ENCODE measurements at regions not wholly inside any gene's neighbourhood (a gene's known extent, or its start where the extent isn't known, plus 50 kb on each side); places are given as distances from the start of the nearest gene placed in this dataset.

DNA sequence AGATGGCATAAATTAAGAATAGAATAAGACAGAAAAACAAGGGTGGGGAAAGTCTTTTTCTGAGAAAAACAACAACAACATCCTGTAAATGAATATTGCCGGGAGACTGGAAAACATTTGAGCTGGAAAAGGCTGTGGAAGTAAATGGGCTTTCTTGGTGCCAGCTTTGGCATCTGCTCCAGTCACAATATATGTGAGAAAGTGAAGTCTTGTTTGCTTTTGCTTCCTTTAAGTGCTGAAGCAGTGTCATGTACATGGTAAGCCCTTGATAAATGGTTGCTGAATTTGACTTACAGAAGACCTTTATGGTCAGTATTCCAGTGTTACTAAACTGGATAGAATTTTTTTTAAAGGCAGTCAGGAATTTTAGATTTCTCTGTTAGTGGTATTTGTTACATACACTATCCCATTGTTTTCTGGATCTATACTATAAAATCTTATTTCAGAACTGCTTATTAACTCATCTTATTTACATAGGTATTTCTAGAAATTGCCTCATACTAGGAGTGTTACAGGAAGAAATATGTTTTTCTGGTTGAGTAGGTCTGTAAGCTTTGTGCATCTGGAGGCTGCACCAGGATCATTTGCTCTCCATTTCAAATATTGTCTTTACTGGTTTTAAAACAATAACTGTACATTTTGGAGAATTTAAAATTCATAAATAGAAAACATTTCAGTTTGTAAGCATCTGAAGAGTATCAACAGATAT lies 201.7 kb upstream of the FOXP2 start:
- ChIA-PET POLR2A (no interaction called here), CTCF (no interaction called here)
- H3K27me3 ChIP-seq (ENCODE audit: control insufficient read depth, insufficient read depth, low read length), result no peaks in the 10 kb centered on the region
- H3K9me3 ChIP-seq (ENCODE audit: control insufficient read depth, insufficient read depth, low read length), result no peaks in the 10 kb centered on the region
- TF ChIP-seq, protein P1, sequence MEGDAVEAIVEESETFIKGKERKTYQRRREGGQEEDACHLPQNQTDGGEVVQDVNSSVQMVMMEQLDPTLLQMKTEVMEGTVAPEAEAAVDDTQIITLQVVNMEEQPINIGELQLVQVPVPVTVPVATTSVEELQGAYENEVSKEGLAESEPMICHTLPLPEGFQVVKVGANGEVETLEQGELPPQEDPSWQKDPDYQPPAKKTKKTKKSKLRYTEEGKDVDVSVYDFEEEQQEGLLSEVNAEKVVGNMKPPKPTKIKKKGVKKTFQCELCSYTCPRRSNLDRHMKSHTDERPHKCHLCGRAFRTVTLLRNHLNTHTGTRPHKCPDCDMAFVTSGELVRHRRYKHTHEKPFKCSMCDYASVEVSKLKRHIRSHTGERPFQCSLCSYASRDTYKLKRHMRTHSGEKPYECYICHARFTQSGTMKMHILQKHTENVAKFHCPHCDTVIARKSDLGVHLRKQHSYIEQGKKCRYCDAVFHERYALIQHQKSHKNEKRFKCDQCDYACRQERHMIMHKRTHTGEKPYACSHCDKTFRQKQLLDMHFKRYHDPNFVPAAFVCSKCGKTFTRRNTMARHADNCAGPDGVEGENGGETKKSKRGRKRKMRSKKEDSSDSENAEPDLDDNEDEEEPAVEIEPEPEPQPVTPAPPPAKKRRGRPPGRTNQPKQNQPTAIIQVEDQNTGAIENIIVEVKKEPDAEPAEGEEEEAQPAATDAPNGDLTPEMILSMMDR (IDR thresholded peaks at IDR 0.05; ENCODE audit: low read depth, low read length), result no peak
- H3K27ac ChIP-seq (ENCODE audit: low read depth, low read length), result no peak overlapping the region
- no peak for DNase-seq (ENCODE audit: low read depth, low spot score)
- no peak overlapping the region for H3K4me3 ChIP-seq (ENCODE audit: low read depth, low read length)

DNA sequence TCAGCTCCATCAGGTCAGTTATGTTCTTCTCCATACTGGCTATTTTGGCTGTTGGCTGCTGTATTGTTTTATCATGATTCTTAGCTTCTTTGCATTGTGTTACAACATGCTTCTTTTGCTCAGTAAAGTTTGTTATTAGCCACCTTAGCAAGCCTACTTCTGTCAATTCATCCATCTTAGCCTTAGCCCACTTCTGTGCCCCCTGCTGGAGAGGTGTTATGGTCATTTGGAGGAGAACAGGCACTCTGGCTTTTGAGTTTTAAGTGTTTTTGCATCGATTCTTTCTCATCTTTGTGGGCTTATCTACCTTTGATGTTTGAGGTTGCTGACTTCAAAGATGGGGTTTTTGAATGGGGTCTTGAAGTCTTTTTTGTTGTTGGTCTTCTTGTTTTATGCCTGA lies 204.6 kb upstream of the FOXP2 start:
- Histone ChIP-seq H3K4me3 (ENCODE audit: low read depth, low read length) (no peak overlapping the region), H3K27me3 (ENCODE audit: control insufficient read depth, insufficient read depth, low read length) (no peaks in the 10 kb centered on the region), H3K27ac (ENCODE audit: low read depth, low read length) (no peak overlapping the region), H3K9me3 (ENCODE audit: control insufficient read depth, insufficient read depth, low read length) (no peaks in the 10 kb centered on the region)
- ChIA-PET POLR2A (no interaction called here), CTCF (interaction anchor here (0.9 kb wide), 1 partner anchor 9 kb away, joined by 3 read pairs; no protein-coding TSS in a partner anchor)
- DNase-seq (ENCODE audit: low read depth, low spot score), result no peak
- TF ChIP-seq, protein P1 (IDR thresholded peaks at IDR 0.05; ENCODE audit: low read depth, low read length), result peak; percentile 18; the same call in 1 of the 2 replicates

DNA sequence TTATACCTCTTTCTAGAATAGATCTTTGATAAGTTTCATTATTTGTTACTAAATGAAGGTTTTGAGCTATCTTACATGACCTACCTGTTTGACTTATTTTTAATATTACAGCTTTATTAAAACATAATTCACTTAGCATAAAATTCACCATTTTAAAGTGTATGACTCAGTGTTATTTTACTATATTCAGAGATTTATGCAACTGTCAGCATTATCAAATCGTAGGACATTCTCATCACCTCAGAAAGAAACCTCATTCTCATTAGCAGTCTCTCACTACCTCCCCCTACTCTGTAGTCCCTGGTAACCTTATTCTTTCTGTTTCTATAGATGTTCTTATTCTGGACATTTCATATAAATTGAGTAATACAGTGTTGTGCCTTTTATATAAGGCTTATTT lies 207.9 kb upstream of the FOXP2 start:
- H3K9me3 ChIP-seq (ENCODE audit: control insufficient read depth, insufficient read depth, low read length), result no peaks in the 10 kb centered on the region
- DNase-seq (ENCODE audit: low read depth, low spot score), result no peak
- TF ChIP-seq, protein P1 (IDR thresholded peaks at IDR 0.05; ENCODE audit: low read depth, low read length), result no peak
- CTCF ChIA-PET, result no interaction called here
- POLR2A ChIA-PET, result no interaction called here
- no peak overlapping the region for H3K4me3 ChIP-seq (ENCODE audit: low read depth, low read length)
- H3K27ac ChIP-seq (ENCODE audit: low read depth, low read length), result no peak overlapping the region
- no peaks in the 10 kb centered on the region for H3K27me3 ChIP-seq (ENCODE audit: control insufficient read depth, insufficient read depth, low read length)

DNA sequence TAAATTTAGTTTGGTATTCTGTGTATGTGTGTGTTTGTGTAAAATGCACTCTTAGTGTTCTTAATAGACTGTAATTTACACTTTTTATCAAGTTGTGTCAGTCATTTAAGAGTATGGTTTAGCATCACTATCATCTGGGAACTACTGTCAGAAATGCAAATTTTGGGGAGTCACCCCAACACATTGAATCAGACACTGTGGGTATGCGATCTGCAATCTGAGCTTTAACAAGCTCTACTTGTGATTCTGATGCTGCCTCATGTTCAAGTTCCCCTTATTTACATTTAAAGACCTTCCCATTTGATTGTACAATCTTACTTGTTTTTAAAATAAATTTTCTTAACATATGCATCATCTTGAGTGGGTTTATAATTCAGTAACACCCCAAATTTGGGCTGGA lies 218.1 kb upstream of the FOXP2 start:
- CTCF ChIA-PET, result no interaction called here
- no peak for DNase-seq (ENCODE audit: low read depth, low spot score)
- Histone ChIP-seq H3K4me3 (ENCODE audit: low read depth, low read length) (no peak overlapping the region), H3K27me3 (ENCODE audit: control insufficient read depth, insufficient read depth, low read length) (no peaks in the 10 kb centered on the region), H3K27ac (ENCODE audit: low read depth, low read length) (no peak overlapping the region), H3K9me3 (ENCODE audit: control insufficient read depth, insufficient read depth, low read length) (no peaks in the 10 kb centered on the region)
- TF ChIP-seq, protein P1 (IDR thresholded peaks at IDR 0.05; ENCODE audit: low read depth, low read length), result no peak
- POLR2A ChIA-PET, result no interaction called here

DNA sequence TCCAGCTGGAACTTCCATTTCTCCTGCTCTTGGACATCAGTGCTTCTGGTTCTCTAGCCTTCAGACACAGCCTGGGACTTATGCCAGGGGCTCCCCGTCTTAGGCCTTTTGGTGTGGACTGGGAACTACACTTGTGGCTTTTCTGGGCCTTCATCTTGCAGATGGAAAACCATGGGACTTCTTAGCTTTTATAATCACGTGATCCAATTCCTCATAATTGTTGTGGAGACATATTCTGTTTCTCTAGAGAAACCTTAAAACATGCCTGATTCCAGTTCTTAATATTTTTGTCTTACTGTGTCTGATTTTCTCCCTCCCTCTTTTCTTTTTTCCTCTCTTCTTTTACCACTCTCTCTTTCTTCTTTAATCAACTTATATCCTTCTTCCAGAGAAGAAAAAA lies 224.2 kb upstream of the FOXP2 start:
- DNase-seq (ENCODE audit: low read depth, low spot score), result no peak
- ChIA-PET POLR2A (no interaction called here), CTCF (no interaction called here)
- TF ChIP-seq, protein P1 (IDR thresholded peaks at IDR 0.05; ENCODE audit: low read depth, low read length), result no peak
- Histone ChIP-seq H3K27me3 (ENCODE audit: control insufficient read depth, insufficient read depth, low read length) (no peaks in the 10 kb centered on the region), H3K9me3 (ENCODE audit: control insufficient read depth, insufficient read depth, low read length) (no peaks in the 10 kb centered on the region), H3K27ac (ENCODE audit: low read depth, low read length) (no peak overlapping the region), H3K4me3 (ENCODE audit: low read depth, low read length) (no peak overlapping the region)

Data from AG04450 (cell line).